ENCODE measurements at regions not wholly inside any gene's neighbourhood (a gene's known extent, or its start where the extent isn't known, plus 50 kb on each side); places are given as distances from the start of the nearest gene placed in this dataset.

DNA sequence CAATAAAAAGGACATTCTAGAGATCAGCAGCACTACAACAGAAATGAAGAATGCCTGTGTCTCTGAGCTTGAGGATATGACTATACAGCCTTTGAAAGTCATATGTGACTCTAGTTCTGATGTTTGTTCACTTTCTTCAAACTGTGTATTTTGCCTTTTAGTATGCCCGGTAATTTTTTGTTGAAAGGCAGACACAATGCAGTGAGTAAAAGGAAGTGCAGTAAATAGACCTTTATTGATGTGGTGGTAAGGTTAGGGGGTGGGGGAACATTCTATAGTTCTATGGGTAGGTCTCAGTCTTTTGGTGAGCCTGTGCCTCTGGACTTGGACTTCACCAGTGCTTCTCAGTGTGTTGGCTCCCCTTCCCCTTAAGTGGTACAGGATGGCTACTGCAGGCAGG is 143.5 kb upstream of the CDC14C start:
- H3K79me1 ChIP-seq (ENCODE audit: low read depth, low read length) = no peaks in the 10 kb centered on the region
- WGBS, 2 experiments (ENCODE audit: extremely low coverage in 1 of 2, insufficient coverage in 1 of 2, insufficient read length in 1 of 2, insufficient replicate concordance in 2 of 2, low coverage in 1 of 2, low lambda C conversion rate in 2 of 2, missing lambda C conversion rate in 1 of 2) = 89% methylated on average over 1 of the region's 1 CpG; no CpG with 5 or more reads in 1 of the 2 experiments
- H2BK15ac ChIP-seq (ENCODE audit: low read length) = no peak overlapping the region
- no peak overlapping the region for H3K4ac ChIP-seq (replicated peaks; ENCODE audit: insufficient read length, low read depth, low read length)
- H3K23me2 ChIP-seq (ENCODE audit: low read depth, low read length) = no peaks in the 10 kb centered on the region
- H3K9ac ChIP-seq (replicated peaks in 1 of 4; ENCODE audit: extremely low read depth in 1 of 4, low read depth in 3 of 4, low read length in 3 of 4) = no peak overlapping the region
- H3K23ac ChIP-seq (ENCODE audit: insufficient read length) = no peak overlapping the region
- H4K20me1 ChIP-seq (replicated peaks in 1 of 2; ENCODE audit: control insufficient read depth in 1 of 2, insufficient read depth in 2 of 2, low read length in 2 of 2) = no peaks in the 10 kb centered on the region
- no peak overlapping the region for H2AK5ac ChIP-seq (ENCODE audit: low read depth, low read length)
- no peaks in the 10 kb centered on the region for H3K79me2 ChIP-seq (ENCODE audit: control insufficient read depth in 1 of 2, insufficient read depth in 2 of 2, low read length in 2 of 2)
- no peak overlapping the region for H2BK5ac ChIP-seq (ENCODE audit: low read depth, low read length)
- H3K4me2 ChIP-seq (ENCODE audit: insufficient read depth in 1 of 2, low read depth in 2 of 2, low read length in 2 of 2) = no peak overlapping the region
- DNase-seq (ENCODE audit: low read depth in 1 of 2, low spot score in 2 of 2) (no peak), FAIRE-seq (no peak)
- no peak overlapping the region for H2BK120ac ChIP-seq (replicated peaks; ENCODE audit: low read depth, low read length)
- POLR2A ChIA-PET (ENCODE audit: partially characterized antibody) = no interaction called here
- H4K8ac ChIP-seq (ENCODE audit: extremely low read depth, insufficient read depth, low read length) = no peak overlapping the region
- no peak overlapping the region for H3K56ac ChIP-seq (replicated peaks; ENCODE audit: insufficient read length, low read depth, low read length)
- no peak overlapping the region for H4K91ac ChIP-seq (replicated peaks; ENCODE audit: insufficient read length, low read length)
- no peak overlapping the region for H2AFZ ChIP-seq (ENCODE audit: low read length)
- no peaks in the 10 kb centered on the region for H3K4me1 ChIP-seq (replicated peaks in 1 of 4; ENCODE audit: control insufficient read depth in 3 of 4, insufficient read depth in 4 of 4, low read length in 3 of 4)
- H4K5ac ChIP-seq (ENCODE audit: insufficient read length, low read depth, low read length) = no peak overlapping the region
- H3K36me3 ChIP-seq (ENCODE audit: control insufficient read depth in 2 of 4, insufficient read depth in 4 of 4, low read length in 3 of 4) = no peaks in the 10 kb centered on the region
- H3K27ac ChIP-seq (ENCODE audit: low read depth, low read length) = no peak overlapping the region
- H2BK12ac ChIP-seq (ENCODE audit: low read depth, low read length) = no peak overlapping the region
- H3K14ac ChIP-seq (ENCODE audit: insufficient read length) = no peak overlapping the region
- CTCF ChIA-PET (ENCODE audit: partially characterized antibody) = no interaction called here
- no peak overlapping the region for H3K4me3 ChIP-seq (ENCODE audit: extremely low read depth in 1 of 4, insufficient read depth in 2 of 4, low read depth in 3 of 4, low read length in 4 of 4)
- H3K9me3 ChIP-seq (ENCODE audit: insufficient read depth in 2 of 2, low read depth in 1 of 2, low read length in 1 of 2) = 0 out of 4 replicates have a peak, but pooled peaks cover 0 to 11% of the 10 kb centered on the region in 2 experiments
- no peaks in the 10 kb centered on the region for H3K27me3 ChIP-seq (replicated peaks in 1 of 4; ENCODE audit: control insufficient read depth in 3 of 4, extremely low read depth in 1 of 4, insufficient read depth in 3 of 4, low read length in 3 of 4)
- H2BK20ac ChIP-seq (ENCODE audit: low read length) = no peak overlapping the region
- H3K18ac ChIP-seq (ENCODE audit: extremely low read depth, low read length) = no peak overlapping the region
- TF ChIP-seq KDM5A (IDR thresholded peaks at IDR 0.05; ENCODE audit: low read length) (no peak), TEAD4 (IDR thresholded peaks at IDR 0.05; ENCODE audit: low read depth, low read length) (no peak), RNF2 (IDR thresholded peaks at IDR 0.05; ENCODE audit: borderline replicate concordance, low read depth, low read length, missing control alignments, poor library complexity, severe bottlenecking) (no peak), EP300 (IDR thresholded peaks at IDR 0.05; ENCODE audit: borderline replicate concordance in 1 of 2, low read depth in 2 of 2, low read length in 2 of 2) (no peak), GABPA (IDR thresholded peaks at IDR 0.05; ENCODE audit: borderline replicate concordance, insufficient read depth, low read length) (no peak), RBBP5 (IDR thresholded peaks at IDR 0.05; ENCODE audit: borderline replicate concordance, low read depth, low read length) (no peak), HDAC2 (IDR thresholded peaks at IDR 0.05; ENCODE audit: borderline replicate concordance in 1 of 2, low read depth in 2 of 2, low read length in 2 of 2) (no peak)
- TF ChIP-seq, protein P1, sequence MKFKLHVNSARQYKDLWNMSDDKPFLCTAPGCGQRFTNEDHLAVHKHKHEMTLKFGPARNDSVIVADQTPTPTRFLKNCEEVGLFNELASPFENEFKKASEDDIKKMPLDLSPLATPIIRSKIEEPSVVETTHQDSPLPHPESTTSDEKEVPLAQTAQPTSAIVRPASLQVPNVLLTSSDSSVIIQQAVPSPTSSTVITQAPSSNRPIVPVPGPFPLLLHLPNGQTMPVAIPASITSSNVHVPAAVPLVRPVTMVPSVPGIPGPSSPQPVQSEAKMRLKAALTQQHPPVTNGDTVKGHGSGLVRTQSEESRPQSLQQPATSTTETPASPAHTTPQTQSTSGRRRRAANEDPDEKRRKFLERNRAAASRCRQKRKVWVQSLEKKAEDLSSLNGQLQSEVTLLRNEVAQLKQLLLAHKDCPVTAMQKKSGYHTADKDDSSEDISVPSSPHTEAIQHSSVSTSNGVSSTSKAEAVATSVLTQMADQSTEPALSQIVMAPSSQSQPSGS (IDR thresholded peaks at IDR 0.05; ENCODE audit: low read length) = no peak
